ENCODE measurements at regions not wholly inside any gene's neighbourhood (a gene's known extent, or its start where the extent isn't known, plus 50 kb on each side); places are given as distances from the start of the nearest gene placed in this dataset.

GRCh38 chr12:41893491-41893890 is 251.2 kb downstream of the GXYLT1 start:
- Mint-ChIP-seq H3K4me1 (ENCODE audit: unreplicated experiment) (no peaks in the 10 kb centered on the region), H3K27me3 (ENCODE audit: unreplicated experiment) (peaks cover 2% of the 10 kb centered on the region), H3K27ac (ENCODE audit: unreplicated experiment) (no peak overlapping the region), H3K9me3 (ENCODE audit: unreplicated experiment) (no peaks in the 10 kb centered on the region), H3K36me3 (ENCODE audit: low read depth, unreplicated experiment) (no peaks in the 10 kb centered on the region), H3K4me3 (ENCODE audit: unreplicated experiment) (no peak overlapping the region)
- DNase-seq (ENCODE audit: low spot score) = no peak
- TF ChIP-seq CTCF (IDR thresholded peaks at IDR 0.05; ENCODE audit: unreplicated experiment) = no peak

GRCh38 chr12:41892302-41892701 is 252.4 kb downstream of the GXYLT1 start:
- TF ChIP-seq CTCF (IDR thresholded peaks at IDR 0.05; ENCODE audit: unreplicated experiment) = no peak
- no peak for DNase-seq (ENCODE audit: low spot score)
- H3K9me3 Mint-ChIP-seq (ENCODE audit: unreplicated experiment) = no peaks in the 10 kb centered on the region
- H3K27ac Mint-ChIP-seq (ENCODE audit: unreplicated experiment) = no peak overlapping the region
- H3K36me3 Mint-ChIP-seq (ENCODE audit: low read depth, unreplicated experiment) = no peaks in the 10 kb centered on the region
- no peaks in the 10 kb centered on the region for H3K4me1 Mint-ChIP-seq (ENCODE audit: unreplicated experiment)
- no peak overlapping the region for H3K4me3 Mint-ChIP-seq (ENCODE audit: unreplicated experiment)
- H3K27me3 Mint-ChIP-seq (ENCODE audit: unreplicated experiment) = peaks cover 3% of the 10 kb centered on the region

- no peak overlapping the region for H3K27ac Mint-ChIP-seq (ENCODE audit: unreplicated experiment)
- no peaks in the 10 kb centered on the region for H3K36me3 Mint-ChIP-seq (ENCODE audit: low read depth, unreplicated experiment)
- no peak for TF ChIP-seq CTCF (IDR thresholded peaks at IDR 0.05; ENCODE audit: unreplicated experiment)
- no peak for DNase-seq (ENCODE audit: low spot score)
- H3K4me3 Mint-ChIP-seq (ENCODE audit: unreplicated experiment) = no peak overlapping the region
- H3K4me1 Mint-ChIP-seq (ENCODE audit: unreplicated experiment) = no peaks in the 10 kb centered on the region
- peaks cover 3% of the 10 kb centered on the region for H3K27me3 Mint-ChIP-seq (ENCODE audit: unreplicated experiment)
- H3K9me3 Mint-ChIP-seq (ENCODE audit: unreplicated experiment) = no peaks in the 10 kb centered on the region
Observed at GRCh38 chr12:41891226-41891625, 253.4 kb downstream of the GXYLT1 start.

GRCh38 chr12:41888285-41888684 is 256.4 kb downstream of the GXYLT1 start:
- Mint-ChIP-seq H3K36me3 (ENCODE audit: low read depth, unreplicated experiment) (no peaks in the 10 kb centered on the region), H3K27me3 (ENCODE audit: unreplicated experiment) (peaks cover 2% of the 10 kb centered on the region), H3K9me3 (ENCODE audit: unreplicated experiment) (no peaks in the 10 kb centered on the region), H3K4me3 (ENCODE audit: unreplicated experiment) (no peak overlapping the region), H3K27ac (ENCODE audit: unreplicated experiment) (no peak overlapping the region), H3K4me1 (ENCODE audit: unreplicated experiment) (no peaks in the 10 kb centered on the region)
- no peak for TF ChIP-seq CTCF (IDR thresholded peaks at IDR 0.05; ENCODE audit: unreplicated experiment)
- no peak for DNase-seq (ENCODE audit: low spot score)

- Mint-ChIP-seq H3K36me3 (ENCODE audit: low read depth, unreplicated experiment) (no peaks in the 10 kb centered on the region), H3K4me1 (ENCODE audit: unreplicated experiment) (no peaks in the 10 kb centered on the region), H3K27ac (ENCODE audit: unreplicated experiment) (no peak overlapping the region), H3K4me3 (ENCODE audit: unreplicated experiment) (no peak overlapping the region), H3K9me3 (ENCODE audit: unreplicated experiment) (no peaks in the 10 kb centered on the region), H3K27me3 (ENCODE audit: unreplicated experiment) (peaks cover under 1% of the 10 kb centered on the region)
- DNase-seq (ENCODE audit: low spot score) = no peak
- TF ChIP-seq CTCF (IDR thresholded peaks at IDR 0.05; ENCODE audit: unreplicated experiment) = no peak
Observed at GRCh38 chr12:41881891-41882805, 262.5 kb downstream of the GXYLT1 start.
